Thyroid gland (tissue), 1 donor: ENCODE measurements at regions not wholly inside any gene's neighbourhood (a gene's known extent, or its start where the extent isn't known, plus 50 kb on each side); places are given as distances from the start of the nearest gene placed in this dataset. TPM values are rescaled to one million over a fixed set of nuclear protein-coding genes. Genes with fewer than 3 reads are reported as not detected.

Experiments
- small RNA-seq: library from RNA; depleted of rRNA; stranded (forward); fragments of <200 nt; gene quantifications from one replicate; pipeline ENCODE3, GENCODE V24; 2016

Small RNA genes lying in the stretch of these regions (small RNA-seq; reads per million reads assigned to genes)
- gene RNU6-133P = not detected
